PC-9 (cell line): ENCODE measurements at regions not wholly inside any gene's neighbourhood (a gene's known extent, or its start where the extent isn't known, plus 50 kb on each side); places are given as distances from the start of the nearest gene placed in this dataset.
"Not testable (repeated sequence)": the region's sequence is repeated elsewhere in the genome, so short reads cannot be mapped to it uniquely, and the experiment has no call there.

Source experiments
- BruUV-seq: library from RNA; stranded (reverse); fragments of 400-500 nt; replicated peaks from 2 replicates; lab custom pipeline; 2021; lab: Mats Ljungman, UMichigan
- CTCF ChIA-PET: fragments of 300-600 bp; sonication (Branson Sonifier 250); formaldehyde crosslinking; loops from one replicate; lab custom pipeline; 2022; ENCODE audit warnings: antibody characterized with exemption; lab: Charles Lee
- POLR2A ChIA-PET: fragments of 300-600 bp; sonication (Branson Sonifier 250); formaldehyde crosslinking; loops from one replicate; lab custom pipeline; 2022; ENCODE audit warnings: antibody characterized with exemption; ENCODE audit not compliant: unreplicated experiment; lab: Charles Lee
- DNase-seq, 2 experiments: peaks; one replicate each; pipeline versions ENCODE4 v3.0.0 to v3.0.0-alpha.2; 2015 to 2022; ENCODE audit warnings: mixed read lengths in 1 of 2
- H2AFZ ChIP-seq: fragments of 200-600 bp; sonication (generic); 2 replicates; pipeline ENCODE4 v1.8.1; 2017; ENCODE audit warnings: antibody characterized with exemption
- H3F3A ChIP-seq: fragments of 200-600 bp; sonication (generic); 2 replicates; pipeline ENCODE4 v1.8.1; 2017; ENCODE audit warnings: antibody characterized with exemption, mild to moderate bottlenecking, low read depth; ENCODE audit not compliant: insufficient read depth
- H3K27ac ChIP-seq: fragments of 200-600 bp; sonication (generic); 2 replicates; pipeline ENCODE4 v1.6.1; 2016; ENCODE audit warnings: mixed run types
- H3K27me3 ChIP-seq: fragments of 200-600 bp; sonication (generic); 2 replicates; pipeline ENCODE4 v1.6.1; 2016; ENCODE audit warnings: low read depth, mixed run types; ENCODE audit not compliant: insufficient read depth
- H3K36me3 ChIP-seq: fragments of 200-600 bp; sonication (generic); 2 replicates; pipeline ENCODE4 v1.6.1; 2016; ENCODE audit warnings: low read depth, mixed run types
- H3K4me1 ChIP-seq: fragments of 200-600 bp; sonication (generic); replicated peaks from 2 replicates; pipeline ENCODE4 v1.6.1; 2016; ENCODE audit warnings: mixed run types; ENCODE audit not compliant: insufficient read depth
- H3K4me2 ChIP-seq: fragments of 200-600 bp; sonication (generic); 2 replicates; pipeline ENCODE4 v1.6.1; 2017; ENCODE audit warnings: mixed run types
- H3K4me3 ChIP-seq: fragments of 200-600 bp; sonication (generic); 2 replicates; pipeline ENCODE4 v1.6.1; 2016; ENCODE audit warnings: mixed run types
- H3K79me2 ChIP-seq: fragments of 200-600 bp; sonication (generic); 2 replicates; pipeline ENCODE4 v1.6.1; 2017; ENCODE audit warnings: low read depth, mixed run types
- H3K9me2 ChIP-seq: fragments of 200-600 bp; sonication (generic); 2 replicates; pipeline ENCODE4 v1.8.1; 2017; ENCODE audit warnings: mild to moderate bottlenecking; ENCODE audit not compliant: insufficient read depth
- H3K9me3 ChIP-seq: fragments of 200-600 bp; sonication (generic); 2 replicates; pipeline ENCODE4 v1.8.1; 2016; ENCODE audit warnings: low read depth; ENCODE audit not compliant: insufficient read depth
- H4K20me1 ChIP-seq: fragments of 200-600 bp; sonication (generic); 2 replicates; pipeline ENCODE4 v1.8.1; 2017; ENCODE audit not compliant: insufficient read depth
- EZH2 ChIP-seq: fragments of 200-600 bp; sonication (generic); IDR thresholded peaks from 2 replicates; pipeline ENCODE4 v1.8.0; 2017; ENCODE audit warnings: antibody characterized with exemption, low read depth
- intact Hi-C: fragments of 100-400 bp; cut with micrococcal nuclease; formaldehyde crosslinking; loops from one replicate; pipeline ENCODE4 v1.10.0; 2022; ENCODE audit not compliant: unreplicated experiment
- TF ChIP-seq, protein P1 (sequence below): fragments of 200-600 bp; sonication (generic); conservative IDR thresholded peaks from 2 replicates; pipeline ENCODE4 v1.6.1; 2017; ENCODE audit warnings: mixed run types, antibody characterized with exemption, mild to moderate bottlenecking, moderate library complexity

DNA sequence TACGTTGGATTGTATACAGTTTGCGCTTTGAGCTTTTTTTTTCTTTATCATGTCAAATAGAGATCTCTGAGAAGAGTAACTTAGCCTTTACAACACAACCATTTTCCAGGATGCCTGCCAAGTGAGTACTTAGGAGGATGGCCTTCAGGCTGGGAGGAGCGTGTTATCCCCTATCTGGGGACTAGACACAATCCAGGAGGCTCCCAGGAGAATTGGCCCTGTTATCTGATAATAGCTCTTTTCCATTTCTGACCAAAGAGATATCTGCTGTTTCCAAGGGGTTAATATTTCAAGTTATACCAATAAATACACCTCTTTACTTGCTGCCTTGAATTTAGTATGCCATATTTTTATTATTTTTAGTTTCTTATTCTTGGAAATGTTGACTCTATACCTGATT, 169.5 kb upstream of the SMARCAD1 start:
- TF ChIP-seq EZH2, result no peak
- TF ChIP-seq, protein P1, sequence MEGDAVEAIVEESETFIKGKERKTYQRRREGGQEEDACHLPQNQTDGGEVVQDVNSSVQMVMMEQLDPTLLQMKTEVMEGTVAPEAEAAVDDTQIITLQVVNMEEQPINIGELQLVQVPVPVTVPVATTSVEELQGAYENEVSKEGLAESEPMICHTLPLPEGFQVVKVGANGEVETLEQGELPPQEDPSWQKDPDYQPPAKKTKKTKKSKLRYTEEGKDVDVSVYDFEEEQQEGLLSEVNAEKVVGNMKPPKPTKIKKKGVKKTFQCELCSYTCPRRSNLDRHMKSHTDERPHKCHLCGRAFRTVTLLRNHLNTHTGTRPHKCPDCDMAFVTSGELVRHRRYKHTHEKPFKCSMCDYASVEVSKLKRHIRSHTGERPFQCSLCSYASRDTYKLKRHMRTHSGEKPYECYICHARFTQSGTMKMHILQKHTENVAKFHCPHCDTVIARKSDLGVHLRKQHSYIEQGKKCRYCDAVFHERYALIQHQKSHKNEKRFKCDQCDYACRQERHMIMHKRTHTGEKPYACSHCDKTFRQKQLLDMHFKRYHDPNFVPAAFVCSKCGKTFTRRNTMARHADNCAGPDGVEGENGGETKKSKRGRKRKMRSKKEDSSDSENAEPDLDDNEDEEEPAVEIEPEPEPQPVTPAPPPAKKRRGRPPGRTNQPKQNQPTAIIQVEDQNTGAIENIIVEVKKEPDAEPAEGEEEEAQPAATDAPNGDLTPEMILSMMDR, result no peak
- Histone ChIP-seq H3K4me3 (no peak overlapping the region), H3K9me3 (no peaks in the 10 kb centered on the region), H4K20me1 (no peaks in the 10 kb centered on the region), H3K9me2 (no peaks in the 10 kb centered on the region), H3K4me1 (no peaks in the 10 kb centered on the region), H3K36me3 (no peaks in the 10 kb centered on the region), H3K79me2 (no peaks in the 10 kb centered on the region), H3K27ac (no peak overlapping the region), H3K27me3 (no peaks in the 10 kb centered on the region), H3K4me2 (no peak overlapping the region), H2AFZ (no peak overlapping the region), H3F3A (no peaks in the 10 kb centered on the region)
- intact Hi-C loops, result no loop called here
- no TSS peak for BruUV-seq
- no peak for DNase-seq
- CTCF ChIA-PET, result no interaction called here
- POLR2A ChIA-PET, result interaction anchor here (0.6 kb wide), 1 partner anchor 648 kb away, joined by 3 read pairs; no protein-coding TSS in a partner anchor

DNA sequence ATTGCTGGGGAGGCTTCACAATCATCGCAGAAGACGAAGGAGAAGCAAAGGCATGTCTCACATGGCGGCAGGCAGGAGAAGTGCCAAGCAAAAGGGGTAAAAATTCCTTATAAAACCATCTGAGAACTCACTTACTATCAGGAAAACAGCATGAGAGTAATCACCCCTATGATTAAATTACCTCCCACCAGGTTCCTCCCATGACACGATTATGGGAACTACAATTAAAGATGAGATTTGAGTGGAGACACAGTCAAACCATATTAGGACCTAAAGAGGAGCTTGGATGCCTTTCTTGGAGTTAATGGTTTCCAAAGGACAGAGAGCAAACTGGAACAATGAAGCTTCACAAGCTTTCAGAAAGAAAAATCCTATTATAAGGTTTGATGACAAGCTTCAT, 168.4 kb upstream of the SMARCAD1 start:
- BruUV-seq, result no TSS peak

GRCh38 chr4:94044471-94044870, 163.2 kb upstream of the SMARCAD1 start:
- H3K4me3 ChIP-seq, POLR2A ChIA-PET, H3K9me3 ChIP-seq, H2AFZ ChIP-seq, H4K20me1 ChIP-seq, intact Hi-C loops, DNase-seq, H3K36me3 ChIP-seq, H3K4me1 ChIP-seq, H3K4me2 ChIP-seq, H3K27ac ChIP-seq, H3K27me3 ChIP-seq, H3K79me2 ChIP-seq, CTCF ChIA-PET, H3K9me2 ChIP-seq, BruUV-seq, H3F3A ChIP-seq: not testable (repeated sequence)

More for the DNA sequence above, 168.4 kb upstream of the SMARCAD1 start:
- H3K4me2 ChIP-seq, result no peak overlapping the region
- H3K9me3 ChIP-seq, result no peaks in the 10 kb centered on the region
- no peak for DNase-seq
- no peak overlapping the region for H2AFZ ChIP-seq
- no peak overlapping the region for H3K27ac ChIP-seq
- ChIA-PET CTCF (no interaction called here), POLR2A (no interaction called here)
- no peaks in the 10 kb centered on the region for H3K4me1 ChIP-seq
- no peak for TF ChIP-seq EZH2
- TF ChIP-seq, protein P1, result no peak
- H3K4me3 ChIP-seq, result no peak overlapping the region
- H3K36me3 ChIP-seq, result no peaks in the 10 kb centered on the region
- H3K27me3 ChIP-seq, result no peaks in the 10 kb centered on the region
- no peaks in the 10 kb centered on the region for H3K9me2 ChIP-seq
- no peaks in the 10 kb centered on the region for H3F3A ChIP-seq
- H4K20me1 ChIP-seq, result no peaks in the 10 kb centered on the region
- no peaks in the 10 kb centered on the region for H3K79me2 ChIP-seq
- intact Hi-C loops, result no loop called here

DNA sequence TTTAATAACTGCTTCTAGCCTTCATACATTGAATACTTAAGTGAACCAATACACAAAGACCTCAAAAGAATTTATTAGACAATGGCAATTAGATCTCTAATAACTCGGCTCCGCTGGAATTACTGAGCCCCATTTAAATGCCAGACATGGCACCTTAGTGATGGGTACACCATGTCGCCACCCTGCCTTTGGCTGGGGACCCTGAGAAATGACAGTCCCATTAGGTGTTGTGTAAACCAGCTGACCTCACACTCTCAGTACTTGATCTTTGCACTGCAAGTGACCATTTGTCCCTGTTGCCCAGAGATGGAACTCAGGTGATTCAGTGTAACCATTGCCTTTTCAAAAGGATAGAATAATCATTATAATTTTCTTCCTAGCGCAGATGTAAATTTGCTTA, 144.6 kb upstream of the SMARCAD1 start:
- Histone ChIP-seq H3K79me2 (no peaks in the 10 kb centered on the region), H3K9me2 (no peaks in the 10 kb centered on the region), H3K9me3 (no peaks in the 10 kb centered on the region), H3K4me3 (no peak overlapping the region), H4K20me1 (no peaks in the 10 kb centered on the region), H2AFZ (no peak overlapping the region), H3K4me2 (no peak overlapping the region), H3K27ac (no peak overlapping the region), H3K4me1 (no peaks in the 10 kb centered on the region), H3K27me3 (no peaks in the 10 kb centered on the region), H3K36me3 (no peaks in the 10 kb centered on the region), H3F3A (no peaks in the 10 kb centered on the region)
- ChIA-PET POLR2A (no interaction called here), CTCF (no interaction called here)
- no peak for DNase-seq
- no peak for TF ChIP-seq EZH2
- TF ChIP-seq, protein P1, result no peak
- no TSS peak for BruUV-seq
- intact Hi-C loops, result no loop called here
